Esophagus muscularis mucosa (tissue), 3 donors: ENCODE measurements at regions not wholly inside any gene's neighbourhood (a gene's known extent, or its start where the extent isn't known, plus 50 kb on each side); places are given as distances from the start of the nearest gene placed in this dataset.

Experiments used
- POLR2A ChIP-seq: fragments of 450-650 bp; IDR thresholded peaks from one replicate; pipeline ENCODE4 v1.6.1; 2017; ENCODE audit warnings: antibody characterized with exemption, moderate library complexity, mild to moderate bottlenecking, low read depth
- TF ChIP-seq, protein P1 (sequence below), 3 experiments: fragments of 200-600 bp in 2 of 3; fragments of 450-650 bp in 1 of 3; sonication (generic) in 2 of 3; IDR thresholded peaks; one replicate each; pipeline ENCODE4 v1.5.1; 2017 to 2019; ENCODE audit warnings: antibody characterized with exemption in 3 of 3, mild to moderate bottlenecking in 2 of 3, moderate library complexity in 1 of 3

- TF ChIP-seq, protein P1, sequence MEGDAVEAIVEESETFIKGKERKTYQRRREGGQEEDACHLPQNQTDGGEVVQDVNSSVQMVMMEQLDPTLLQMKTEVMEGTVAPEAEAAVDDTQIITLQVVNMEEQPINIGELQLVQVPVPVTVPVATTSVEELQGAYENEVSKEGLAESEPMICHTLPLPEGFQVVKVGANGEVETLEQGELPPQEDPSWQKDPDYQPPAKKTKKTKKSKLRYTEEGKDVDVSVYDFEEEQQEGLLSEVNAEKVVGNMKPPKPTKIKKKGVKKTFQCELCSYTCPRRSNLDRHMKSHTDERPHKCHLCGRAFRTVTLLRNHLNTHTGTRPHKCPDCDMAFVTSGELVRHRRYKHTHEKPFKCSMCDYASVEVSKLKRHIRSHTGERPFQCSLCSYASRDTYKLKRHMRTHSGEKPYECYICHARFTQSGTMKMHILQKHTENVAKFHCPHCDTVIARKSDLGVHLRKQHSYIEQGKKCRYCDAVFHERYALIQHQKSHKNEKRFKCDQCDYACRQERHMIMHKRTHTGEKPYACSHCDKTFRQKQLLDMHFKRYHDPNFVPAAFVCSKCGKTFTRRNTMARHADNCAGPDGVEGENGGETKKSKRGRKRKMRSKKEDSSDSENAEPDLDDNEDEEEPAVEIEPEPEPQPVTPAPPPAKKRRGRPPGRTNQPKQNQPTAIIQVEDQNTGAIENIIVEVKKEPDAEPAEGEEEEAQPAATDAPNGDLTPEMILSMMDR (IDR thresholded peaks at IDR 0.05): no peak
- no peak for TF ChIP-seq POLR2A
Observed at GRCh38 chr4:64195582-64195981, 213.7 kb downstream of the TECRL start.
